SK-N-SH (cell line): ENCODE measurements at regions not wholly inside any gene's neighbourhood (a gene's known extent, or its start where the extent isn't known, plus 50 kb on each side); places are given as distances from the start of the nearest gene placed in this dataset.

Source experiments
- CTCF ChIA-PET: fragments of 300-600, 350-600 bp; formaldehyde crosslinking; extraction: SDS; loops from one replicate; lab custom pipeline; 2021; lab: Yijun Ruan, JAX
- POLR2A ChIA-PET: fragments of 350-600 bp; sonication (Branson Sonifier 250); formaldehyde crosslinking; extraction: SDS; loops from one replicate; lab custom pipeline; 2020; ENCODE audit warnings: antibody characterized with exemption, inconsistent platforms; lab: Yijun Ruan, JAX
- DNase-seq: peaks from one replicate; pipeline ENCODE4 v3.0.0; 2012
- H2AFZ ChIP-seq: fragments of 200-600 bp; sonication (generic); 2 replicates; pipeline ENCODE4 v1.8.1; 2016; ENCODE audit warnings: antibody characterized with exemption, mild to moderate bottlenecking, low read depth
- H3F3A ChIP-seq: fragments of 200-600 bp; sonication (generic); replicated peaks from 2 replicates; pipeline ENCODE3; 2016; ENCODE audit warnings: antibody characterized with exemption, mild to moderate bottlenecking; ENCODE audit not compliant: insufficient read depth
- H3K27ac ChIP-seq, 2 experiments: fragments of 200-500 bp in 1 of 2; fragments of 200-600 bp in 1 of 2; sonication (Bioruptor generic) in 1 of 2; sonication (generic), shearing (Covaris generic) in 1 of 2; 2 replicates each; pipeline versions ENCODE4 v1.5.1 to v1.6.1; 2014 to 2016; ENCODE audit warnings: low read depth in 2 of 2, inconsistent platforms in 1 of 2, low read length in 1 of 2, mild to moderate bottlenecking in 1 of 2, mixed read lengths in 1 of 2
- H3K27me3 ChIP-seq: fragments of 200-600 bp; sonication (generic), shearing (Covaris generic); 2 replicates; pipeline ENCODE4 v1.6.1; 2016; ENCODE audit warnings: mixed run types; ENCODE audit not compliant: insufficient read depth
- H3K36me3 ChIP-seq, 2 experiments: fragments of 200-500 bp in 1 of 2; fragments of 200-600 bp in 1 of 2; sonication (Bioruptor generic) in 1 of 2; sonication (generic) in 1 of 2; replicated peaks in 1 of 2; 2 replicates each; pipeline versions ENCODE3 to v1.5.1; 2014 to 2016; ENCODE audit warnings: low read length in 1 of 2, mild to moderate bottlenecking in 1 of 2; ENCODE audit not compliant: insufficient read depth in 2 of 2, control insufficient read depth in 1 of 2
- H3K4me1 ChIP-seq, 2 experiments: fragments of 200-500 bp in 1 of 2; fragments of 200-600 bp in 1 of 2; sonication (Bioruptor generic) in 1 of 2; sonication (generic), shearing (Covaris generic) in 1 of 2; 2 replicates each; pipeline versions ENCODE4 v1.5.1 to v1.6.1; 2014 to 2016; ENCODE audit warnings: low read depth in 1 of 2, low read length in 1 of 2, mixed run types in 1 of 2; ENCODE audit not compliant: insufficient read depth in 2 of 2, control insufficient read depth in 1 of 2
- H3K4me2 ChIP-seq: fragments of 200-600 bp; sonication (generic), shearing (Covaris generic); 2 replicates; pipeline ENCODE4 v1.6.1; 2017; ENCODE audit warnings: mixed run types
- H3K4me3 ChIP-seq, 2 experiments: fragments of 200-500 bp in 1 of 2; fragments of 200-600 bp in 1 of 2; sonication (Bioruptor generic) in 1 of 2; sonication (generic), shearing (Covaris generic) in 1 of 2; 2 replicates each; pipeline versions ENCODE4 v1.5.1 to v1.8.1; 2014 to 2016; ENCODE audit warnings: low read depth in 2 of 2, inconsistent platforms in 1 of 2, low read length in 1 of 2, mild to moderate bottlenecking in 1 of 2, mixed read lengths in 1 of 2, moderate library complexity in 1 of 2
- H3K79me2 ChIP-seq: fragments of 200-600 bp; sonication (generic); 2 replicates; pipeline ENCODE4 v1.8.1; 2017; ENCODE audit warnings: mild to moderate bottlenecking; ENCODE audit not compliant: insufficient read depth
- H3K9ac ChIP-seq: fragments of 200-600 bp; sonication (generic); 2 replicates; pipeline ENCODE4 v1.6.1; 2017; ENCODE audit warnings: mixed run types
- H3K9me2 ChIP-seq: fragments of 200-600 bp; sonication (generic); 2 replicates; pipeline ENCODE4 v1.6.1; 2017; ENCODE audit warnings: mixed run types
- H3K9me3 ChIP-seq: fragments of 200-600 bp; sonication (generic); 2 replicates; pipeline ENCODE4 v1.6.1; 2017; ENCODE audit warnings: mixed run types, mild to moderate bottlenecking, moderate library complexity
- H4K20me1 ChIP-seq: fragments of 200-600 bp; sonication (generic); 2 replicates; pipeline ENCODE4 v1.6.1; 2017; ENCODE audit warnings: mild to moderate bottlenecking, mixed run types; ENCODE audit not compliant: insufficient read depth
- CTCF ChIP-seq: fragments of 200-600 bp; sonication (generic); IDR thresholded peaks from 2 replicates; pipeline ENCODE4 v1.6.1; 2017; ENCODE audit warnings: antibody characterized with exemption, mild to moderate bottlenecking, moderate library complexity
- EZH2phosphoT487 ChIP-seq: fragments of 200-600 bp; sonication (generic); IDR thresholded peaks from 2 replicates; pipeline ENCODE4 v1.6.1; 2017; ENCODE audit warnings: low read depth, mixed run types, mild to moderate bottlenecking, antibody characterized with exemption, moderate library complexity, borderline replicate concordance
- FOXM1 ChIP-seq: IDR thresholded peaks from 2 replicates; pipeline ENCODE4 v1.4.0; 2012; ENCODE audit warnings: low read depth, mild to moderate bottlenecking
- IRF3 ChIP-seq: fragments of 150-350 bp; IDR thresholded peaks from 2 replicates; pipeline ENCODE4 v1.6.1; 2016; ENCODE audit warnings: mild to moderate bottlenecking, low read depth, low read length
- JUND ChIP-seq: IDR thresholded peaks from 2 replicates; pipeline ENCODE4 v1.4.0; 2012
- MAX ChIP-seq: IDR thresholded peaks from 2 replicates; pipeline ENCODE4 v1.4.0; 2012; ENCODE audit warnings: low read depth
- NRF1 ChIP-seq: IDR thresholded peaks from 2 replicates; pipeline ENCODE4 v1.6.1; 2012; ENCODE audit warnings: low read depth, mild to moderate bottlenecking, low read length
- POLR2AphosphoS5 ChIP-seq: IDR thresholded peaks from 2 replicates; pipeline ENCODE4 v1.6.1; 2012; ENCODE audit warnings: low read depth, low read length
- TCF12 ChIP-seq: IDR thresholded peaks from 2 replicates; pipeline ENCODE4 v1.4.0; 2012
- USF1 ChIP-seq: IDR thresholded peaks from 2 replicates; pipeline ENCODE4 v1.4.0; 2012; ENCODE audit warnings: low read depth, borderline replicate concordance
- USF2 ChIP-seq: fragments of 150-350 bp; IDR thresholded peaks from 2 replicates; pipeline ENCODE4 v1.6.1; 2017; ENCODE audit warnings: antibody characterized with exemption, low read length, low read depth, borderline replicate concordance
- WGBS: methylation state at CpG from one replicate; pipeline ENCODE4 v1.1.6; 2017; ENCODE audit warnings: low lambda C conversion rate; 5-methylcytosine and 5-hydroxymethylcytosine counted together

GRCh38 chr5:124844371-124844920 lies 98.0 kb upstream of the ZNF608 start:
- H3K4me1 ChIP-seq, result no peaks in the 10 kb centered on the region
- DNase-seq, result no peak
- H2AFZ ChIP-seq, result no peak overlapping the region
- no peaks in the 10 kb centered on the region for H3K79me2 ChIP-seq
- H3K36me3 ChIP-seq, result no peaks in the 10 kb centered on the region
- H3K4me3 ChIP-seq, result no peak overlapping the region
- H3K27me3 ChIP-seq, result no peaks in the 10 kb centered on the region
- 86% methylated on average over 9 of the region's 9 CpGs for WGBS
- H3K27ac ChIP-seq, result no peak overlapping the region
- H3K9ac ChIP-seq, result no peak overlapping the region
- H4K20me1 ChIP-seq, result no peaks in the 10 kb centered on the region
- no peaks in the 10 kb centered on the region for H3K9me2 ChIP-seq
- POLR2A ChIA-PET, result no interaction called here
- CTCF ChIA-PET, result interaction anchor here (1.5 kb wide), 1 partner anchor 26 kb away, joined by 3 read pairs; no protein-coding TSS in a partner anchor
- H3F3A ChIP-seq, result no peaks in the 10 kb centered on the region
- H3K9me3 ChIP-seq, result no peaks in the 10 kb centered on the region
- no peak overlapping the region for H3K4me2 ChIP-seq
- no peak for TF ChIP-seq IRF3
- TF ChIP-seq FOXM1, result no peak
- no peak for TF ChIP-seq EZH2phosphoT487
- no peak for TF ChIP-seq CTCF
- no peak for TF ChIP-seq NRF1
- TF ChIP-seq JUND, result no peak
- TF ChIP-seq TCF12, result no peak
- no peak for TF ChIP-seq USF1

- Histone ChIP-seq H4K20me1 (no peaks in the 10 kb centered on the region), H3K4me3 (no peak overlapping the region), H3K4me1 (no peaks in the 10 kb centered on the region), H2AFZ (no peak overlapping the region), H3F3A (no peaks in the 10 kb centered on the region), H3K27ac (no peak overlapping the region), H3K36me3 (no peaks in the 10 kb centered on the region), H3K9ac (no peak overlapping the region), H3K4me2 (no peak overlapping the region), H3K27me3 (no peaks in the 10 kb centered on the region), H3K9me2 (no peaks in the 10 kb centered on the region), H3K79me2 (no peaks in the 10 kb centered on the region), H3K9me3 (no peaks in the 10 kb centered on the region)
- POLR2A ChIA-PET, result no interaction called here
- no peak for DNase-seq
- TF ChIP-seq POLR2AphosphoS5, result no peak
- TF ChIP-seq MAX, result no peak
- no peak for TF ChIP-seq USF2
- CTCF ChIA-PET, result interaction anchor here (1.6 kb wide), 2 partner anchors 9 to 10 kb away, joined by 3 to 4 read pairs; no protein-coding TSS in a partner anchor
- 76% methylated on average over 3 of the region's 3 CpGs for WGBS
Observed at GRCh38 chr5:124847907-124848306, 101.5 kb upstream of the ZNF608 start.
